Body of pancreas (tissue), 4 donors: ENCODE measurements at regions not wholly inside any gene's neighbourhood (a gene's known extent, or its start where the extent isn't known, plus 50 kb on each side); places are given as distances from the start of the nearest gene placed in this dataset.
"Not testable (repeated sequence)": the region's sequence is repeated elsewhere in the genome, so short reads cannot be mapped to it uniquely, and the experiment has no call there.

Experiments
- ATAC-seq: fragments of 150-250 bp; one replicate; pipeline ENCODE4 v1.9.1; 2016
- DNase-seq, 4 donors: peaks; one replicate each; pipeline ENCODE4 v3.0.0-alpha.2; 2019
- H3K27ac ChIP-seq, 4 donors: fragments of 200-600 bp; sonication (generic); 1 replicate in 3 of 4; 2 replicates in 1 of 4; pipeline versions ENCODE4 v1.5.1 to v1.6.1; 2016 to 2019; ENCODE audit warnings: mild to moderate bottlenecking in 1 of 4, mixed read lengths in 1 of 4, moderate library complexity in 1 of 4
- H3K27me3 ChIP-seq, 2 donors: fragments of 200-600 bp; sonication (generic); one replicate each; pipeline ENCODE4 v1.6.0; 2016; ENCODE audit warnings: mild to moderate bottlenecking in 1 of 2
- H3K36me3 ChIP-seq, 2 donors: fragments of 200-600 bp; sonication (generic); replicated peaks in 1 of 2; 2 replicates each; pipeline ENCODE4 v1.5.1; 2016; ENCODE audit warnings: low read depth in 2 of 2; ENCODE audit not compliant: insufficient read depth in 1 of 2
- H3K4me1 ChIP-seq: fragments of 200-600 bp; sonication (generic); one replicate; pipeline ENCODE4 v1.6.0; 2016
- H3K4me3 ChIP-seq, 2 donors: fragments of 200-600 bp; sonication (generic); 1 replicate in 1 of 2; 2 replicates in 1 of 2; pipeline ENCODE4 v1.5.1; 2016 to 2019
- H3K9me3 ChIP-seq, 3 donors: fragments of 200-600 bp; sonication (generic); 1 replicate in 2 of 3; 2 replicates in 1 of 3; pipeline ENCODE4 v1.5.1; 2016
- CTCF ChIP-seq, 7 experiments: fragments of 450-650 bp in 4 of 7; fragments of 200-600 bp in 3 of 7; sonication (generic) in 3 of 7; IDR thresholded peaks; one replicate each; pipeline ENCODE4 v1.5.1; 2016 to 2019; ENCODE audit warnings: antibody characterized with exemption in 7 of 7
- POLR2A ChIP-seq, 3 donors: fragments of 450-650 bp; IDR thresholded peaks; one replicate each; pipeline ENCODE4 v1.6.1; 2016; ENCODE audit warnings: antibody characterized with exemption in 3 of 3, mild to moderate bottlenecking in 2 of 3
- WGBS, 2 donors: methylation state at CpG; one replicate each; pipeline ENCODE4 v1.1.5; 2017; 5-methylcytosine and 5-hydroxymethylcytosine counted together
- intact Hi-C: fragments of 100-400 bp; cut with DNase I; formaldehyde crosslinking; loops from one replicate; pipeline ENCODE4 v1.15.1; 2023

GRCh38 chr6:67433124-67433523 is 1202.0 kb upstream of the ADGRB3 start:
- no peak for DNase-seq
- WGBS, 2 donors: 50 to 51% methylated on average over 2 of the region's 2 CpGs

DNA sequence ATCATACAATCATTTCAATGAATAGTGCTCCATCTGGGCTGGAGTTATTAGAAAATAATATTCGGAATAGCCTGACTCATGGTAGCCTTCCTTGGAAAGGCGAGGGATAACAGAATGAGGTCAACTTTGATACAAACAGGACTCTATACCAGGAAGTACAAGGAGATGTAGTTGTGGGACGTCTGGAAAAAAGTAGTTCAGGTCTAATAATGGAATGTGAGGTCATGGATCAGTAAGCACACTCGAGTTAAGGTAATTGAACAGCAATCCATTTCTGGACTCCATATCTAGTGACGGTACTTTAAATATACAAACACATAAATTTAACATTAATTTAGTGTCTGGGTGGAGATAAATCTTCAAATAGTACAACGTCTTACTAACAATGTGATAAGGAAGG is 1204.0 kb upstream of the ADGRB3 start:
- intact Hi-C loops: no loop called here
- Histone ChIP-seq H3K4me3 (no peak overlapping the region), H3K27me3 (no peaks in the 10 kb centered on the region), H3K9me3 (no peaks in the 10 kb centered on the region), H3K36me3 (no peaks in the 10 kb centered on the region), H3K4me1 (no peaks in the 10 kb centered on the region), H3K27ac (no peak overlapping the region)
- WGBS, 2 donors: 29 to 30% methylated on average over 6 of the region's 6 CpGs
- DNase-seq: no peak
- no peak for ATAC-seq
- TF ChIP-seq CTCF (IDR thresholded peaks at IDR 0.05) (no peak), POLR2A (IDR thresholded peaks at IDR 0.05) (no peak)

More at GRCh38 chr6:67433124-67433523, 1202.0 kb upstream of the ADGRB3 start:
- TF ChIP-seq CTCF (IDR thresholded peaks at IDR 0.05): no peak
- no peak for TF ChIP-seq POLR2A (IDR thresholded peaks at IDR 0.05)
- H3K9me3 ChIP-seq: no peaks in the 10 kb centered on the region
- no peak overlapping the region for H3K27ac ChIP-seq
- intact Hi-C loops: no loop called here
- no peaks in the 10 kb centered on the region for H3K27me3 ChIP-seq
- H3K36me3 ChIP-seq: no peaks in the 10 kb centered on the region
- no peaks in the 10 kb centered on the region for H3K4me1 ChIP-seq
- no peak for ATAC-seq
- no peak overlapping the region for H3K4me3 ChIP-seq

DNA sequence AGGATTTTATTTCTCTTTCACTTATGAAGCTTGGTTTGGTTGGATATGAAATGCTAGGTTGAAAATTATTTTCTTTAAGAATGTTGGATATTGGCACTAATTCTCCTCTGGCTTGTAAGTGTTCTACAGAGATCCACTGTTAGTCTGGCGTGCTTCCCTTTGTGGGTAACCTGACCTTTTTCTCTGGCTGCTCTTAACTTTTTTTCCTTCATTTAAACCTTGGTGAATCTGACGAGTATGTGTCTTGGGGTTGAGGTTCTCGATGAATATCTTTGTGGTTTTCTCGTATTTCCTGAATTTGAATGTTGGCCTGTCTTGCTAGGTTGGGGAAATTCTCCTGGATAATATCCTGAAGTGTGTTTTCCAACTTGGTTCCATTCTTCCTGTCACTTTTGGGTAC is 1208.4 kb upstream of the ADGRB3 start:
- H3K27ac ChIP-seq, DNase-seq, H3K4me1 ChIP-seq, H3K9me3 ChIP-seq, intact Hi-C loops, ATAC-seq, H3K36me3 ChIP-seq, H3K27me3 ChIP-seq, H3K4me3 ChIP-seq: not testable (repeated sequence)
- WGBS, 2 donors: 60 to 63% methylated on average over 4 of the region's 4 CpGs

GRCh38 chr6:67412035-67412434 is 1223.0 kb upstream of the ADGRB3 start:
- no peaks in the 10 kb centered on the region for H3K36me3 ChIP-seq
- DNase-seq (no peak), ATAC-seq (no peak)
- H3K27me3 ChIP-seq: no peaks in the 10 kb centered on the region
- no peaks in the 10 kb centered on the region for H3K9me3 ChIP-seq
- 59 to 68% methylated on average over 3 of the region's 3 CpGs for WGBS, 2 donors
- intact Hi-C loops: no loop called here
- TF ChIP-seq POLR2A (IDR thresholded peaks at IDR 0.05): no peak
- no peak for TF ChIP-seq CTCF (IDR thresholded peaks at IDR 0.05)
- no peaks in the 10 kb centered on the region for H3K4me1 ChIP-seq
- H3K4me3 ChIP-seq: no peak overlapping the region
- H3K27ac ChIP-seq: no peak overlapping the region

DNA sequence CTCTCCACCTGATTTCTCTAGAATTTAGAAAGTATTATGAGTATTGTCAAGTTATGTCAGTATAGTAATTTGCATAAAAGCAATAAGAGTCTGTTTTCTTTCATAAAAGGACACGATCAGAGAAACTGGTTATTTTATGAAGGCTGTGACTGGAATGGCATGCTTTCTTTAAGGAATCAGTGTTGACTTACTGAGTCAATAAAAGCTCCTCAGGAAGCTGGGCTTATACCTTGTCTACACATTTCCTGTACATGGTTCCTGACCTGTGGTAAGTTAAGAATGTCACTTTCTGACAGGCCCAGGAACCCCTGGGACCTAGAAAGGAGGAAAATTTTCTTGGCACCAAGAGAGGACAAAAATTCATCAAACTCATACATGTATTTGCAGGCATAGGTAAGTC is 1224.0 kb upstream of the ADGRB3 start:
- Histone ChIP-seq H3K36me3 (no peaks in the 10 kb centered on the region), H3K27me3 (no peaks in the 10 kb centered on the region), H3K4me3 (no peak overlapping the region), H3K9me3 (no peaks in the 10 kb centered on the region), H3K27ac (no peak overlapping the region), H3K4me1 (no peaks in the 10 kb centered on the region)
- intact Hi-C loops: no loop called here
- no peak for TF ChIP-seq POLR2A (IDR thresholded peaks at IDR 0.05)
- no peak for TF ChIP-seq CTCF (IDR thresholded peaks at IDR 0.05)
- DNase-seq: no peak
- 34 to 35% methylated on average over 1 of the region's 1 CpG for WGBS, 2 donors
- ATAC-seq: no peak
